ENCODE measurements at regions not wholly inside any gene's neighbourhood (a gene's known extent, or its start where the extent isn't known, plus 50 kb on each side); places are given as distances from the start of the nearest gene placed in this dataset.

- Histone ChIP-seq H3K4me1 (ENCODE audit: control insufficient read depth, insufficient read depth, low read length) (no peaks in the 10 kb centered on the region), H3K27ac (ENCODE audit: low read length) (no peak overlapping the region), H3K4me3 (ENCODE audit: low read length) (no peak overlapping the region), H3K36me3 (ENCODE audit: control insufficient read depth, insufficient read depth, low read length) (no peaks in the 10 kb centered on the region), H3K9me3 (ENCODE audit: control insufficient read depth, insufficient read depth, low read length) (no peaks in the 10 kb centered on the region), H3K27me3 (ENCODE audit: control insufficient read depth, insufficient read depth, low read length) (no peaks in the 10 kb centered on the region)
- DNase-seq (ENCODE audit: low read depth, low spot score) = no peak
- WGBS (ENCODE audit: insufficient coverage, insufficient read length) = no CpG with 5 or more reads among the region's 1 CpG
Observed at GRCh38 chr5:124923131-124923530, 176.7 kb upstream of the ZNF608 start.

- DNase-seq (ENCODE audit: low read depth, low spot score) = no peak
- Histone ChIP-seq H3K27ac (ENCODE audit: low read length) (no peak overlapping the region), H3K36me3 (ENCODE audit: control insufficient read depth, insufficient read depth, low read length) (no peaks in the 10 kb centered on the region), H3K4me1 (ENCODE audit: control insufficient read depth, insufficient read depth, low read length) (no peaks in the 10 kb centered on the region), H3K9me3 (ENCODE audit: control insufficient read depth, insufficient read depth, low read length) (no peaks in the 10 kb centered on the region), H3K4me3 (ENCODE audit: low read length) (no peak overlapping the region), H3K27me3 (ENCODE audit: control insufficient read depth, insufficient read depth, low read length) (no peaks in the 10 kb centered on the region)
- WGBS (ENCODE audit: insufficient coverage, insufficient read length) = no CpG with 5 or more reads among the region's 1 CpG
Observed at GRCh38 chr5:124924729-124925128, 178.3 kb upstream of the ZNF608 start.

GRCh38 chr5:124927735-124928134, 181.3 kb upstream of the ZNF608 start:
- whole genome bisulfite sequencing (ENCODE audit: insufficient coverage, insufficient read length) = no CpG with 5 or more reads among the region's 3 CpGs
- Histone ChIP-seq H3K27me3 (ENCODE audit: control insufficient read depth, insufficient read depth, low read length) (no peaks in the 10 kb centered on the region), H3K4me1 (ENCODE audit: control insufficient read depth, insufficient read depth, low read length) (no peaks in the 10 kb centered on the region), H3K4me3 (ENCODE audit: low read length) (no peak overlapping the region), H3K9me3 (ENCODE audit: control insufficient read depth, insufficient read depth, low read length) (no peaks in the 10 kb centered on the region), H3K36me3 (ENCODE audit: control insufficient read depth, insufficient read depth, low read length) (no peaks in the 10 kb centered on the region), H3K27ac (ENCODE audit: low read length) (no peak overlapping the region)
- no peak for DNase-seq (ENCODE audit: low read depth, low spot score)

GRCh38 chr5:124929000-124929399, 182.6 kb upstream of the ZNF608 start:
- H3K4me3 ChIP-seq (ENCODE audit: low read length) = no peak overlapping the region
- no peak for DNase-seq (ENCODE audit: low read depth, low spot score)
- no peaks in the 10 kb centered on the region for H3K27me3 ChIP-seq (ENCODE audit: control insufficient read depth, insufficient read depth, low read length)
- no CpG with 5 or more reads among the region's 5 CpGs for WGBS (ENCODE audit: insufficient coverage, insufficient read length)
- no peaks in the 10 kb centered on the region for H3K36me3 ChIP-seq (ENCODE audit: control insufficient read depth, insufficient read depth, low read length)
- no peak overlapping the region for H3K27ac ChIP-seq (ENCODE audit: low read length)
- no peaks in the 10 kb centered on the region for H3K9me3 ChIP-seq (ENCODE audit: control insufficient read depth, insufficient read depth, low read length)
- H3K4me1 ChIP-seq (ENCODE audit: control insufficient read depth, insufficient read depth, low read length) = no peaks in the 10 kb centered on the region

GRCh38 chr5:124932791-124933600, 186.6 kb upstream of the ZNF608 start:
- Histone ChIP-seq H3K27ac (ENCODE audit: low read length) (no peak overlapping the region), H3K4me3 (ENCODE audit: low read length) (no peak overlapping the region), H3K27me3 (ENCODE audit: control insufficient read depth, insufficient read depth, low read length) (no peaks in the 10 kb centered on the region), H3K9me3 (ENCODE audit: control insufficient read depth, insufficient read depth, low read length) (no peaks in the 10 kb centered on the region), H3K4me1 (ENCODE audit: control insufficient read depth, insufficient read depth, low read length) (no peaks in the 10 kb centered on the region), H3K36me3 (ENCODE audit: control insufficient read depth, insufficient read depth, low read length) (no peaks in the 10 kb centered on the region)
- no peak for DNase-seq (ENCODE audit: low read depth, low spot score)
- WGBS (ENCODE audit: insufficient coverage, insufficient read length) = no CpG with 5 or more reads among the region's 4 CpGs

GRCh38 chr5:124935065-124935464, 188.6 kb upstream of the ZNF608 start:
- no peak overlapping the region for H3K27ac ChIP-seq (ENCODE audit: low read length)
- H3K4me3 ChIP-seq (ENCODE audit: low read length) = no peak overlapping the region
- WGBS (ENCODE audit: insufficient coverage, insufficient read length) = no CpG with 5 or more reads among the region's 4 CpGs
- no peaks in the 10 kb centered on the region for H3K27me3 ChIP-seq (ENCODE audit: control insufficient read depth, insufficient read depth, low read length)
- no peaks in the 10 kb centered on the region for H3K4me1 ChIP-seq (ENCODE audit: control insufficient read depth, insufficient read depth, low read length)
- H3K9me3 ChIP-seq (ENCODE audit: control insufficient read depth, insufficient read depth, low read length) = no peaks in the 10 kb centered on the region
- no peaks in the 10 kb centered on the region for H3K36me3 ChIP-seq (ENCODE audit: control insufficient read depth, insufficient read depth, low read length)
- DNase-seq (ENCODE audit: low read depth, low spot score) = no peak

GRCh38 chr5:124936626-124936933, 190.1 kb upstream of the ZNF608 start:
- no CpG with 5 or more reads among the region's 4 CpGs for WGBS (ENCODE audit: insufficient coverage, insufficient read length)

GRCh38 chr5:124941051-124942049, 194.9 kb upstream of the ZNF608 start:
- H3K4me3 ChIP-seq (ENCODE audit: low read length) = no peak overlapping the region
- no peaks in the 10 kb centered on the region for H3K9me3 ChIP-seq (ENCODE audit: control insufficient read depth, insufficient read depth, low read length)
- H3K27ac ChIP-seq (ENCODE audit: low read length) = no peak overlapping the region
- no peaks in the 10 kb centered on the region for H3K36me3 ChIP-seq (ENCODE audit: control insufficient read depth, insufficient read depth, low read length)
- no peaks in the 10 kb centered on the region for H3K4me1 ChIP-seq (ENCODE audit: control insufficient read depth, insufficient read depth, low read length)
- no CpG with 5 or more reads among the region's 10 CpGs for WGBS (ENCODE audit: insufficient coverage, insufficient read length)
- no peaks in the 10 kb centered on the region for H3K27me3 ChIP-seq (ENCODE audit: control insufficient read depth, insufficient read depth, low read length)
- DNase-seq (ENCODE audit: low read depth, low spot score) = no peak

More at GRCh38 chr5:124936626-124936933, 190.1 kb upstream of the ZNF608 start:
- no peaks in the 10 kb centered on the region for H3K4me1 ChIP-seq (ENCODE audit: control insufficient read depth, insufficient read depth, low read length)
- H3K9me3 ChIP-seq (ENCODE audit: control insufficient read depth, insufficient read depth, low read length) = no peaks in the 10 kb centered on the region
- no peaks in the 10 kb centered on the region for H3K36me3 ChIP-seq (ENCODE audit: control insufficient read depth, insufficient read depth, low read length)
- no peak for DNase-seq (ENCODE audit: low read depth, low spot score)
- H3K27ac ChIP-seq (ENCODE audit: low read length) = no peak overlapping the region
- H3K27me3 ChIP-seq (ENCODE audit: control insufficient read depth, insufficient read depth, low read length) = no peaks in the 10 kb centered on the region
- H3K4me3 ChIP-seq (ENCODE audit: low read length) = no peak overlapping the region

GRCh38 chr5:124948062-124948753, 201.8 kb upstream of the ZNF608 start:
- Histone ChIP-seq H3K27ac (ENCODE audit: low read length) (no peak overlapping the region), H3K9me3 (ENCODE audit: control insufficient read depth, insufficient read depth, low read length) (no peaks in the 10 kb centered on the region), H3K4me3 (ENCODE audit: low read length) (no peak overlapping the region), H3K4me1 (ENCODE audit: control insufficient read depth, insufficient read depth, low read length) (peaks cover 2% of the 10 kb centered on the region; the same call in 1 of the 2 replicates), H3K36me3 (ENCODE audit: control insufficient read depth, insufficient read depth, low read length) (no peaks in the 10 kb centered on the region), H3K27me3 (ENCODE audit: control insufficient read depth, insufficient read depth, low read length) (no peaks in the 10 kb centered on the region)
- WGBS (ENCODE audit: insufficient coverage, insufficient read length) = 100% methylated on average over 2 of the region's 9 CpGs
- no peak for DNase-seq (ENCODE audit: low read depth, low spot score)

- H3K36me3 ChIP-seq (ENCODE audit: control insufficient read depth, insufficient read depth, low read length) = no peaks in the 10 kb centered on the region
- no peak overlapping the region for H3K4me3 ChIP-seq (ENCODE audit: low read length)
- no peaks in the 10 kb centered on the region for H3K9me3 ChIP-seq (ENCODE audit: control insufficient read depth, insufficient read depth, low read length)
- no peak overlapping the region for H3K27ac ChIP-seq (ENCODE audit: low read length)
- DNase-seq (ENCODE audit: low read depth, low spot score) = no peak
- peaks cover 2% of the 10 kb centered on the region; the same call in 1 of the 2 replicates for H3K4me1 ChIP-seq (ENCODE audit: control insufficient read depth, insufficient read depth, low read length)
- no CpG with 5 or more reads among the region's 4 CpGs for WGBS (ENCODE audit: insufficient coverage, insufficient read length)
- no peaks in the 10 kb centered on the region for H3K27me3 ChIP-seq (ENCODE audit: control insufficient read depth, insufficient read depth, low read length)
Observed at GRCh38 chr5:124948754-124949275, 202.4 kb upstream of the ZNF608 start.
